K562 (cell line): ENCODE measurements at regions not wholly inside any gene's neighbourhood (a gene's known extent, or its start where the extent isn't known, plus 50 kb on each side); places are given as distances from the start of the nearest gene placed in this dataset.

Experiments used
- ATAC-seq: fragments of 200-7000 bp; cut with Tn5 transposase; 3 replicates; pipeline ENCODE4 v1.9.1; 2020; ENCODE audit warnings: moderate library complexity
- BruUV-seq: library from RNA; stranded (reverse); fragments of 400-500 nt; replicated peaks from 2 replicates; lab custom pipeline; 2021; lab: Mats Ljungman, UMichigan
- CTCF ChIA-PET: fragments of 300-600 bp; formaldehyde crosslinking; extraction: SDS; loops from one replicate; lab custom pipeline; 2021; ENCODE audit warnings: low intra/inter-chr PET ratio; lab: Yijun Ruan, JAX
- POLR2A ChIA-PET: fragments of 300-600, 350-650 bp; sonication (Branson Sonifier 250); formaldehyde crosslinking; extraction: SDS; loops from one replicate; lab custom pipeline; 2021; ENCODE audit warnings: antibody characterized with exemption, inconsistent platforms; lab: Yijun Ruan, JAX
- DNase-seq, 4 experiments: peaks; one replicate each; pipeline versions ENCODE4 v3.0.0 to v3.0.0-alpha.2; 2011 to 2018; ENCODE audit warnings: low spot score in 3 of 4, mixed read lengths in 3 of 4; ENCODE audit errors: extremely low read depth in 1 of 4
- FAIRE-seq: peaks from 2 replicates; lab custom pipeline; 2011; peaks lifted over from hg19 to GRCh38; lab: Jason Lieb, UNC
- H2AFZ ChIP-seq: 2 replicates; pipeline ENCODE4 v1.6.0; 2011; ENCODE audit warnings: low read depth, low read length, control low read depth, inconsistent platforms
- H3K27ac ChIP-seq: fragments of 200-600 bp; 3 replicates; pipeline ENCODE4 v1.8.0; 2011; ENCODE audit warnings: low read depth, mild to moderate bottlenecking, control low read depth, inconsistent platforms, low read length, moderate library complexity, mixed read lengths; ENCODE audit errors: extremely low read depth
- H3K27me3 ChIP-seq, 2 experiments: fragments of 300-600 bp in 1 of 2; 2 replicates in 1 of 2; 3 replicates in 1 of 2; pipeline versions ENCODE4 v1.6.0 to v1.8.0; 2011; ENCODE audit warnings: inconsistent platforms in 2 of 2, low read length in 2 of 2, mild to moderate bottlenecking in 1 of 2, mixed read lengths in 1 of 2, moderate library complexity in 1 of 2; ENCODE audit not compliant: control insufficient read depth in 2 of 2, insufficient read depth in 2 of 2
- H3K36me3 ChIP-seq: fragments of 300-600 bp; 3 replicates; pipeline ENCODE4 v1.8.0; 2011; ENCODE audit warnings: mild to moderate bottlenecking, low read length, inconsistent platforms; ENCODE audit not compliant: control insufficient read depth, insufficient read depth
- H3K4me1 ChIP-seq, 2 experiments: fragments of 200-600 bp in 1 of 2; replicated peaks in 1 of 2; 2 replicates in 1 of 2; 3 replicates in 1 of 2; pipeline versions ENCODE4 v1.5.1 to v1.8.0; 2011; ENCODE audit warnings: inconsistent platforms in 2 of 2, low read length in 2 of 2, mild to moderate bottlenecking in 1 of 2, mixed read lengths in 1 of 2, moderate library complexity in 1 of 2; ENCODE audit not compliant: control insufficient read depth in 2 of 2, insufficient read depth in 2 of 2
- H3K4me2 ChIP-seq: 2 replicates; pipeline ENCODE4 v1.6.1; 2011; ENCODE audit warnings: low read length, control low read depth, inconsistent platforms, mixed read lengths; ENCODE audit not compliant: insufficient read depth
- H3K4me3 ChIP-seq: fragments of 200-600 bp; sonication (generic), shearing (Covaris generic); 2 replicates; pipeline ENCODE4 v1.5.1; 2016; ENCODE audit warnings: control low read depth, inconsistent platforms
- H3K79me2 ChIP-seq: fragments of 200-600 bp; 3 replicates; pipeline ENCODE4 v1.8.0; 2011; ENCODE audit warnings: low read length, inconsistent platforms; ENCODE audit not compliant: control insufficient read depth, insufficient read depth
- H3K9ac ChIP-seq, 2 experiments: 2 replicates each; pipeline versions ENCODE4 v1.6.0 to v1.6.1; 2011; ENCODE audit warnings: low read depth in 2 of 2, low read length in 2 of 2, control low read depth in 1 of 2, inconsistent platforms in 1 of 2, mild to moderate bottlenecking in 1 of 2, mixed read lengths in 1 of 2; ENCODE audit not compliant: insufficient read depth in 1 of 2
- H3K9me1 ChIP-seq: one replicate; pipeline ENCODE4 v1.6.0; 2011; ENCODE audit warnings: inconsistent platforms, mild to moderate bottlenecking, low read length, moderate library complexity; ENCODE audit not compliant: control insufficient read depth, insufficient read depth
- H3K9me3 ChIP-seq: replicated peaks from 2 replicates; pipeline ENCODE4 v1.5.1; 2011; ENCODE audit warnings: low read depth, low read length, inconsistent platforms; ENCODE audit not compliant: control insufficient read depth, insufficient read depth
- H4K20me1 ChIP-seq: replicated peaks from 2 replicates; pipeline ENCODE4 v1.6.1; 2011; ENCODE audit warnings: low read length, inconsistent platforms, mixed read lengths; ENCODE audit not compliant: control insufficient read depth, insufficient read depth
- BHLHE40 ChIP-seq: IDR thresholded peaks from 2 replicates; pipeline ENCODE4 v1.6.1; 2011; ENCODE audit warnings: low read length, improper control_type of control experiment
- HLTF ChIP-seq: fragments of 450-650 bp; IDR thresholded peaks from 2 replicates; pipeline ENCODE4 v1.6.1; 2016
- OTX1 ChIP-seq: fragments of 450-650 bp; formaldehyde crosslinking; IDR thresholded peaks from 2 replicates; pipeline ENCODE4 v1.4.0; 2022; ENCODE audit warnings: mild to moderate bottlenecking
- RNF219 ChIP-seq: fragments of 250-450 bp; sonication (Bioruptor Pico); IDR thresholded peaks from 2 replicates; pipeline ENCODE4 v1.5.0; 2022; ENCODE audit warnings: mild to moderate bottlenecking
- ZC3H8 ChIP-seq: fragments of 450-650 bp; IDR thresholded peaks from 2 replicates; pipeline ENCODE4 v1.6.1; 2017
- ZNF146 ChIP-seq: IDR thresholded peaks from one replicate; pipeline ENCODE4 v1.6.1; 2018; ENCODE audit warnings: missing compliant biosample characterization; ENCODE audit not compliant: unreplicated experiment
- ZNF239 ChIP-seq: fragments of 250-450 bp; sonication (Bioruptor Pico); IDR thresholded peaks from 2 replicates; pipeline ENCODE4 v1.4.0; 2020; ENCODE audit warnings: mild to moderate bottlenecking
- WGBS: fragments of 100-300 bp; shearing (Covaris generic); methylation state at CpG from one replicate; pipeline ENCODE4 v1.1.6; 2016; ENCODE audit warnings: low coverage, mixed read lengths; ENCODE audit not compliant: insufficient coverage; ENCODE audit errors: missing lambda C conversion rate; 5-methylcytosine and 5-hydroxymethylcytosine counted together
- in situ Hi-C: fragments of 300-500 bp; cut with MboI; formaldehyde crosslinking; loops from 4 replicates; pipeline ENCODE4 v1.15.0; 2018; ENCODE audit warnings: inconsistent platforms, mixed read lengths
- intact Hi-C: fragments of 100-400 bp; cut with micrococcal nuclease; formaldehyde crosslinking; loops from 2 replicates; pipeline ENCODE4 v1.14.2; 2022

DNA sequence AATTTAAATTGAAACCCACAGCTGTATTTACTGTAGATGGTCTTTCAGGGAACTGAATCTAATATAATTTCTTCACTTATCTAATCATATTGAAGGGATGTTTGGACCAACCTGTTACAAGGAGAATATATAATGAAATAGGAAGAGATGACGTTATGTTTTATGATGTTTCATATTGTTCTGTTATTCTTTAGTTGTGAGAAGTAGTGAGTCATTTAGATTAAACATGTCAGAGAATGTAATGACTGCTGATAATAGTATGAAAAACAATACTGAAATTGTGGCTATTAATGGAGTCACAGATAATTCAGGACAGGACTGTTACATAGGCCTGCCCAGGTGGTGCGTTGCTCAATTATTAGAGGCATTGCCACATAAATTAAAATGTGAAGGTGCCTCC is 1993.4 kb downstream of the EFNA5 start:
- Histone ChIP-seq H3K4me2 (no peak overlapping the region), H3K79me2 (no peaks in the 10 kb centered on the region), H3K4me1 (no peaks in the 10 kb centered on the region), H3K9me1 (no peaks in the 10 kb centered on the region), H3K9me3 (no peaks in the 10 kb centered on the region), H3K9ac (no peak overlapping the region), H3K36me3 (no peaks in the 10 kb centered on the region), H4K20me1 (no peaks in the 10 kb centered on the region), H3K27ac (no peak overlapping the region), H2AFZ (no peak overlapping the region), H3K4me3 (no peak overlapping the region), H3K27me3 (no peaks in the 10 kb centered on the region)
- ATAC-seq (no peak), DNase-seq (no peak), FAIRE-seq (no peak)
- no TSS peak for BruUV-seq
- ChIA-PET CTCF (no interaction called here), POLR2A (no interaction called here)
- WGBS, result 10% methylated on average over 2 of the region's 2 CpGs
- in situ Hi-C loops, result no loop called here
- TF ChIP-seq HLTF, result no peak
- no peak for TF ChIP-seq OTX1 (CRISPR knock-in tag)
- no peak for TF ChIP-seq ZNF146
- no peak for TF ChIP-seq ZC3H8
- TF ChIP-seq ZNF239 (CRISPR knock-in tag), result no peak
- intact Hi-C loops, result no loop called here

GRCh38 chr5:105670596-105670995 is 2000.1 kb downstream of the EFNA5 start:
- Histone ChIP-seq H3K27me3 (no peaks in the 10 kb centered on the region), H3K36me3 (no peaks in the 10 kb centered on the region), H3K4me3 (no peak overlapping the region), H3K9ac (no peak overlapping the region), H3K27ac (no peak overlapping the region), H4K20me1 (no peaks in the 10 kb centered on the region), H3K4me2 (no peak overlapping the region), H3K4me1 (no peaks in the 10 kb centered on the region), H3K9me1 (no peaks in the 10 kb centered on the region), H3K79me2 (no peaks in the 10 kb centered on the region), H3K9me3 (no peaks in the 10 kb centered on the region), H2AFZ (no peak overlapping the region)
- ChIA-PET CTCF (no interaction called here), POLR2A (no interaction called here)
- TF ChIP-seq RNF219 (CRISPR knock-in tag) (no peak), BHLHE40 (no peak)
- DNase-seq, result no peak
- BruUV-seq, result no TSS peak
- in situ Hi-C loops (no loop called here), intact Hi-C loops (no loop called here)
- WGBS, result 19% methylated on average over 2 of the region's 3 CpGs
- ATAC-seq, result no peak
- no peak for FAIRE-seq
